GM12875 (cell line): ENCODE measurements at regions not wholly inside any gene's neighbourhood (a gene's known extent, or its start where the extent isn't known, plus 50 kb on each side); places are given as distances from the start of the nearest gene placed in this dataset.
"Not testable (repeated sequence)": the region's sequence is repeated elsewhere in the genome, so short reads cannot be mapped to it uniquely, and the experiment has no call there.

Experiments used
- H3K4me3 ChIP-seq: one replicate; pipeline ENCODE4 v1.5.1; 2011; ENCODE audit warnings: low read depth, low read length, control low read depth
- TF ChIP-seq, protein P1 (sequence below): IDR thresholded peaks from 2 replicates; pipeline ENCODE4 v1.5.1; 2011; ENCODE audit warnings: low read depth, mild to moderate bottlenecking, control low read depth, inconsistent platforms, low read length, moderate library complexity, borderline replicate concordance; ENCODE audit not compliant: insufficient read depth

DNA sequence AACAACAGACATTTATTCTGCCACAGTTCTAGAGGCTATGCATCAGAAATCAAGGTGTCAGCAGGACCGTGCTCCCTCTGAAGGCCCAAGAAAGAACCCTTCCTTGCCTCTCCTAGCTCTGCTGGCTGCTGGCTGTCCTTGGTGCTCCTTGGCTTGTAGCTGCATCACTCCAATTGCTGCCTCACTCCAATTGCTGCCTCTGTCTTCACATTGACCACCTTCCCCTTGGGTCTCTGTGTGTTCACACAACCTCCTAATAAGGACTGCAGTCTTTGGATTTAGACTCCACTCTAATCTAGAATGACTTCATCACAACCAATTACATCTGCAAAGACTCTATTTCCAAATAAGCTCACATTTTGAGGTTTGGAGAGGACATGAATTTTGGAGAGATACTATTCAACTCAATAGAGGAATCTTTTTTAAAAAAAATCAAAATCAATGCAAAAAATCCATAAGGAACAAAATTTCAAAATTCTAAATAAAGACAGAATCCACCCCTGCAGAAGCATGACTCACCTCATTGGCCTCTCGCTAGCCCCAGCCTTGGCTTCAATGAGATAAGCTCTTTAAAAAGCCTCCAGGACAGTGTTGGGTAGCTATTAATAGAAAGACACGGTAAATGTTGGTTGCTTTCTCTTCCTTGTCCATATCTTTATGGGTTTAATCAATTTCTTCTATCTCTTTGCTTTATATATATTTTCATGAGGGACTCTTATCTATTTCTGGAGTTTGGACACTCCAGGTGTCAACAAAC, 267.6 kb upstream of the MGAT5 start:
- TF ChIP-seq, protein P1, sequence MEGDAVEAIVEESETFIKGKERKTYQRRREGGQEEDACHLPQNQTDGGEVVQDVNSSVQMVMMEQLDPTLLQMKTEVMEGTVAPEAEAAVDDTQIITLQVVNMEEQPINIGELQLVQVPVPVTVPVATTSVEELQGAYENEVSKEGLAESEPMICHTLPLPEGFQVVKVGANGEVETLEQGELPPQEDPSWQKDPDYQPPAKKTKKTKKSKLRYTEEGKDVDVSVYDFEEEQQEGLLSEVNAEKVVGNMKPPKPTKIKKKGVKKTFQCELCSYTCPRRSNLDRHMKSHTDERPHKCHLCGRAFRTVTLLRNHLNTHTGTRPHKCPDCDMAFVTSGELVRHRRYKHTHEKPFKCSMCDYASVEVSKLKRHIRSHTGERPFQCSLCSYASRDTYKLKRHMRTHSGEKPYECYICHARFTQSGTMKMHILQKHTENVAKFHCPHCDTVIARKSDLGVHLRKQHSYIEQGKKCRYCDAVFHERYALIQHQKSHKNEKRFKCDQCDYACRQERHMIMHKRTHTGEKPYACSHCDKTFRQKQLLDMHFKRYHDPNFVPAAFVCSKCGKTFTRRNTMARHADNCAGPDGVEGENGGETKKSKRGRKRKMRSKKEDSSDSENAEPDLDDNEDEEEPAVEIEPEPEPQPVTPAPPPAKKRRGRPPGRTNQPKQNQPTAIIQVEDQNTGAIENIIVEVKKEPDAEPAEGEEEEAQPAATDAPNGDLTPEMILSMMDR = no peak
- no peak overlapping the region for H3K4me3 ChIP-seq

DNA sequence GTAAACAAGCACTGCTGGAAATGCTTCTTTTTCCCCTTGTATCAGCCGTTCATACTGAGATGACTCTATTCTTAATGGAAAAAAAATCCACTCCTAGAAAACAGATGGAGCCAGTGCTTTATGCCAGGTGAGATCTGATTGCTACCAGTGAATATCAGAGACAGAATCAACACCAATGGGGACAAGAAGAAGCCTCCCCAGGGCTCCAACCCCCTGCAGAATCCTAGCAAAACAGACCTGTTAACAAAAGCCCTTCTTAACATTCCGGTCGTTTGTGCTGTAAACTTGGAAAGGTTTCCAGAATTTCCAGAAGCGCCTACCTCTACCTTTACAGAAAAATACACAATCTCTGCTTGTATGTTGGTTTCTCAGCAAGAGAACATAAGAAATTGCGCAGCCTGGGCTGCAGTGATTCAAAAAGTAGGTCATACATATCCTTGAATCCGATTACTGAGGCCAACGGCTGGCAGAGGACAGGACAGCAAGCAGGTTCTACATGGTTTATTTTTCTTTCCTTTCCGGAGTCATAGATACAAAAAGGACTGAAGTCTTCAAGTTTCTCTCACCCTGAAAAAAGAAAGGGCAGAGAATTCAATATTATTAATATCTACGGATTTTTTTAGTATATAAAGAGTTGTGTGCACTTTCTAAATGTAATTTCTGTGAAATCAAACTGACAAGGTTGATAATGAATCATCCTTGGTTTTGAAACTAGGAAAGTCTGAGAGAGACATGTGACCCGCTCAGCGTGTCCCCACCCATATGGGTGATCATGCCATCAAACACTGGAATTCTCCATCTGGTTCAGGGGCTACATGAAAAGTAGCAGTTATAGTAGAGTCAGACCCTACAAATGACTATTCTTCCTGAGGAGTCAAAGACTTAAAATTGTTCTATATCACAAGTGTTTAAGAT, 266.7 kb upstream of the MGAT5 start:
- TF ChIP-seq, protein P1 = no peak
- H3K4me3 ChIP-seq = no peak overlapping the region

DNA sequence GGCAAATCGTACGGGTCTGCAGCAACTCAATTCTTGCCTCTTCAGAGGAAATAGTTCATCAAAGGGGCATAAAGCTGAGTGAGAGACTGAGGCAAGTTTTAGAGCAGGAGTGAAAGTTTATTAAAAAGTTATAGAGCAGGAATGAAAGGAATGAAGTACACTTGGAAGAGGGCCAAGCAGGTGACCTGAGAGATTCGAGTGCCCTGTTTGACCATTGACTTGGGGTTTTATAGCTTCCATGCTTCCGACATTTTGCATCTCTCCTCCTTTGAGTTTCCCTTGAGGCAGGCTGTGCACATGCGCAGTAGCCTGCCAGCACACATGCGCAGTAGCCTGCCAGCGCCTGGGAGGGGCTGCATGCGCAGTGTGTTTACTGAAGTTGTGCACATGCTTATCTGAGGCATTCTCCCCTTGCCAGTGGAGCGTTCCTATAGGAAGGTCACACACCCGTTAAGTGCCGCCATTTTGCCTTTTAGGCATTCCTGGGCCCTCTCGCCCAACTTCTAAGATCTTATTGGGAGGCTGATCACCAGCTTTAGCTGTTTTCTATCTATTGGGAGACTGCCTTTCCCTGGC, 265.5 kb upstream of the MGAT5 start:
- TF ChIP-seq, protein P1 = no peak
- no peak overlapping the region for H3K4me3 ChIP-seq

DNA sequence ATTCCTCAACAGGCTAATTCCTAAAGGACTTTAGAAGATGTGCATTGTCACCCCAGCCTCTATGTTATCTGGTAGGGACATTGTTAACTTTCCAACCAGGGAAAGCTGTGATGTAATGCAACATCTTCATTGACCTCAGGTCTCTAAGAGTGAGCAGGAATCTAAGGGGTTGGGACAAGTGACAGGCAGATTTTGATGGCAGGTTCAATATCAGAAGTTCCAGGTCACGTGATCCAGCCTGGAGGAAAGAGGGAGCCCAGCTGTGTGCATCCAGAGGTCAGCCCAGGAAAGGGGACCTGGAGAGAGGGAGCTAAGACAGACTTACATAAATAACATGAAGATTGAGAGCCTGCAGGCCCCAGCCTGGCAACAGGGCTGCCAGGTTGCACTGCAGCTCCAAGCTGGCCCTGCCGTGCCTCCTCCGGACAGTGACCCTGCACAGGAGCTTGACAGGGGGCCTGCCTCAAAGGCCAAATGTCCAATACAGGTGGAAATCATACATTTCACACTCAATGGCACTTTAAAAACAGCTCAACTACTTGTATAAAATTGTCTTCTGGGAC, 262.2 kb upstream of the MGAT5 start:
- TF ChIP-seq, protein P1 = no peak

DNA sequence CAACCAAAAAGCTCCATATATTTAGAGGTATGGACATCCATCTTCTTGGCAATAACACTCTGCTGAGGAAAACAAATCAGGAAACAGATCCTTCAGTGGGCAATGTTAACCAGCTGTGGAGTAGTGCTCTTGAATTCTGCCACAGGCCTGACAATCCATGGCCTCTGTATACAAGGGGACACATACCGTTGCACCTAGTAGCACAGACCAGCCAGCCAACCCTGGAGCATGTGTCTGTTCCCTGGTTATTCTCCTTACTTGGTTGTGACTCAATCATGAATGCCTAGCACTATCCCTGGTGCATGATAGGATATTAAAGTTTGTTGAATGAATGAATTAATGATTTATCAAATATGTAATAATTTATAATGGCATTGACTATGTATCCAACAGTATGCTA, 261.4 kb upstream of the MGAT5 start:
- H3K4me3 ChIP-seq = no peak overlapping the region
- TF ChIP-seq, protein P1 = no peak

More for the DNA sequence above, 262.2 kb upstream of the MGAT5 start:
- no peak overlapping the region for H3K4me3 ChIP-seq

DNA sequence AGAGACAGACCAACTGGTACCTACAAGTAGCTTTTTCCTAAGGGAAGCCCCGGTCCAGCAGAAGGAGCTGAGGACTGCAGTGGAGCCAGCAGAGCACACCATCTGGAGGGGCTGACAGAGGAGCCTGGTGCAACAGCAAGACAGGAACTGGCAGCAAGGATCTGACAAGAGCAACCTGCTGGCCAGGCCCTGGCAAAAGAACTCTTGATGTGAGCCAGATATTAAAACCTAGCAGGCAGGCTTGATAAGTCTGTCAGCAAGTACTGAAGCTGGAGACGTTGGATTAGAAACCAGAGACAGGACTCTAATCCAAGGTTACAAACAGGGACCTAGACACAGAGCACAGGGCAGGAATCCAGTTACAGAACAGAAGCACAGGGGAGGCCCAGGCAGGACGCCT, 260.7 kb upstream of the MGAT5 start:
- TF ChIP-seq, protein P1 = no peak
- H3K4me3 ChIP-seq = no peak overlapping the region

DNA sequence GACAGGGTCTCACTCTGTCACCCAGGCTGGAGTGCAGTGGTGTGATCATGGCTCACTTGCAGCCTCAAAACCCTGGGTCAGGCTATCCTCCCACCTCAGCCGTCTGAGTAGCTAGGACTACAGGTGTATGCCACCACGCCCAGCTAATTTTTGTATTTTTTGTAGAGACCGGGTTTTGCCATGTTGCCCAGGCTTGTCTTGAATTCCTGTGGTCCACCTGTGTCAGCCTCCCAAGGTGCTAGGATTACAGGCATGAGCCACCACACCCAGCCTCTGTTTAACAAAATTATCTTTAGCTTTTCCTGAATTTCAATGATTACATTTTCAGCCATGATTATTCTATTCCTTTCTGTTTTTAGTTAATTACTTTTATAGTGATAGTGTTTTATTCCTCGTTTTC, 255.1 kb upstream of the MGAT5 start:
- not testable (repeated sequence) for H3K4me3 ChIP-seq
